Natural killer cell (primary cell): ENCODE measurements at regions not wholly inside any gene's neighbourhood (a gene's known extent, or its start where the extent isn't known, plus 50 kb on each side); places are given as distances from the start of the nearest gene placed in this dataset.

Source experiments
- ATAC-seq, 3 donors: fragments of 150-1000 bp in 2 of 3; fragments of 200-7000 bp in 1 of 3; cut with Tn5 transposase; 1 replicate in 1 of 3; 2 replicates in 2 of 3; pipeline ENCODE4 v1.10.0; 2021; ENCODE audit warnings: mild to moderate bottlenecking in 2 of 3, moderate library complexity in 2 of 3
- DNase-seq, 2 donors: peaks; one replicate each; pipeline versions ENCODE4 v3.0.0 to v3.0.0-alpha.2; 2013 to 2021; ENCODE audit warnings: mixed read lengths in 1 of 2
- H3K27ac ChIP-seq: one replicate; pipeline ENCODE4 v1.5.1; 2013; ENCODE audit warnings: mild to moderate bottlenecking, low read length
- H3K27me3 ChIP-seq: one replicate; pipeline ENCODE4 v1.6.1; 2013; ENCODE audit warnings: low read length; ENCODE audit not compliant: control insufficient read depth, insufficient read depth
- H3K36me3 ChIP-seq: one replicate; pipeline ENCODE4 v1.6.1; 2013; ENCODE audit warnings: low read length; ENCODE audit not compliant: control insufficient read depth, insufficient read depth
- H3K4me1 ChIP-seq: one replicate; pipeline ENCODE4 v1.6.1; 2013; ENCODE audit warnings: low read length; ENCODE audit not compliant: control insufficient read depth, insufficient read depth
- H3K4me3 ChIP-seq: one replicate; pipeline ENCODE4 v1.5.1; 2013; ENCODE audit warnings: low read length
- H3K9me3 ChIP-seq: one replicate; pipeline ENCODE4 v1.6.1; 2013; ENCODE audit warnings: low read length; ENCODE audit not compliant: control insufficient read depth, insufficient read depth
- H3K27ac Mint-ChIP-seq, 2 donors: one replicate each; pipeline ENCODE4 v1.8.0; 2022; ENCODE audit warnings: mild to moderate bottlenecking in 2 of 2, mixed read lengths in 2 of 2, moderate library complexity in 1 of 2
- H3K27me3 Mint-ChIP-seq, 2 donors: one replicate each; pipeline ENCODE4 v1.8.0; 2022; ENCODE audit warnings: low read depth in 2 of 2, mixed read lengths in 2 of 2
- H3K36me3 Mint-ChIP-seq: one replicate; pipeline ENCODE4 v1.8.0; 2022; ENCODE audit warnings: mixed read lengths
- H3K4me1 Mint-ChIP-seq, 2 donors: one replicate each; pipeline ENCODE4 v1.8.0; 2022; ENCODE audit warnings: mixed read lengths in 2 of 2
- H3K4me3 Mint-ChIP-seq: one replicate; pipeline ENCODE4 v1.8.0; 2022; ENCODE audit warnings: mild to moderate bottlenecking, moderate library complexity, mixed read lengths
- H3K9me3 Mint-ChIP-seq, 2 donors: one replicate each; pipeline ENCODE4 v1.8.0; 2022; ENCODE audit warnings: mixed read lengths in 2 of 2
- WGBS: methylation state at CpG from one replicate; pipeline ENCODE4 v1.1.7; 2013; ENCODE audit warnings: missing lambda C conversion rate; ENCODE audit not compliant: insufficient coverage; 5-methylcytosine and 5-hydroxymethylcytosine counted together
- intact Hi-C: fragments of 100-400 bp; cut with micrococcal nuclease; formaldehyde crosslinking; loops from one replicate; pipeline ENCODE4 v1.14.2; 2022
- TF ChIP-seq, protein P1 (sequence below): fragments of 200-600 bp; IDR thresholded peaks from one replicate; pipeline ENCODE4 v1.8.0; 2022; ENCODE audit warnings: antibody characterized with exemption

DNA sequence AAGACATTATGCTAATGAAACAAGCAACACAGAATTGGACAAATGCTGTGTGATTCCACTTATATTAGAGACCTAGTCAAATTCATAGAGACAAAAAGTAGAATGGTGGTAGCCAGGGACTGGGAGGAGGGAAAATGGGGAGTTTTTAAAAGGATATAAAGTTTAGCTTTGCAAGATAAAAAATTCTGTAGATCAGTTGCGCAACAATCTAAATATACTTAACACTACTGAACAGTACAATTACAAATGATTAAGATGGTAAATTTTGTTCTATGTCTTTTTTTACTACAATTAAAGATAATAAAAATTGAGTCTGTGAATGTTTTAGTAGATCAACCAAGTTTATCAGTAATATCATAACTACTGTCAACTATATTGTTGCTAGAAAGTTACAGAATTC, 340.1 kb upstream of the PDZRN3 start:
- TF ChIP-seq, protein P1, sequence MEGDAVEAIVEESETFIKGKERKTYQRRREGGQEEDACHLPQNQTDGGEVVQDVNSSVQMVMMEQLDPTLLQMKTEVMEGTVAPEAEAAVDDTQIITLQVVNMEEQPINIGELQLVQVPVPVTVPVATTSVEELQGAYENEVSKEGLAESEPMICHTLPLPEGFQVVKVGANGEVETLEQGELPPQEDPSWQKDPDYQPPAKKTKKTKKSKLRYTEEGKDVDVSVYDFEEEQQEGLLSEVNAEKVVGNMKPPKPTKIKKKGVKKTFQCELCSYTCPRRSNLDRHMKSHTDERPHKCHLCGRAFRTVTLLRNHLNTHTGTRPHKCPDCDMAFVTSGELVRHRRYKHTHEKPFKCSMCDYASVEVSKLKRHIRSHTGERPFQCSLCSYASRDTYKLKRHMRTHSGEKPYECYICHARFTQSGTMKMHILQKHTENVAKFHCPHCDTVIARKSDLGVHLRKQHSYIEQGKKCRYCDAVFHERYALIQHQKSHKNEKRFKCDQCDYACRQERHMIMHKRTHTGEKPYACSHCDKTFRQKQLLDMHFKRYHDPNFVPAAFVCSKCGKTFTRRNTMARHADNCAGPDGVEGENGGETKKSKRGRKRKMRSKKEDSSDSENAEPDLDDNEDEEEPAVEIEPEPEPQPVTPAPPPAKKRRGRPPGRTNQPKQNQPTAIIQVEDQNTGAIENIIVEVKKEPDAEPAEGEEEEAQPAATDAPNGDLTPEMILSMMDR, result no peak
- H3K36me3 Mint-ChIP-seq, result no peaks in the 10 kb centered on the region
- no peaks in the 10 kb centered on the region for H3K36me3 ChIP-seq
- no peak overlapping the region for H3K27ac Mint-ChIP-seq
- H3K27me3 ChIP-seq, result no peaks in the 10 kb centered on the region
- WGBS, result no CpG with 5 or more reads among the region's 1 CpG
- H3K27me3 Mint-ChIP-seq, result no peaks in the 10 kb centered on the region
- no peaks in the 10 kb centered on the region for H3K4me1 Mint-ChIP-seq
- H3K4me3 ChIP-seq, result no peak overlapping the region
- no peak for ATAC-seq
- no peak overlapping the region for H3K4me3 Mint-ChIP-seq
- H3K9me3 Mint-ChIP-seq, result peaks cover 16% of the 10 kb centered on the region in 2 donors
- no peaks in the 10 kb centered on the region for H3K4me1 ChIP-seq
- DNase-seq, result no peak
- H3K27ac ChIP-seq, result no peak overlapping the region
- H3K9me3 ChIP-seq, result no peaks in the 10 kb centered on the region
- intact Hi-C loops, result no loop called here

DNA sequence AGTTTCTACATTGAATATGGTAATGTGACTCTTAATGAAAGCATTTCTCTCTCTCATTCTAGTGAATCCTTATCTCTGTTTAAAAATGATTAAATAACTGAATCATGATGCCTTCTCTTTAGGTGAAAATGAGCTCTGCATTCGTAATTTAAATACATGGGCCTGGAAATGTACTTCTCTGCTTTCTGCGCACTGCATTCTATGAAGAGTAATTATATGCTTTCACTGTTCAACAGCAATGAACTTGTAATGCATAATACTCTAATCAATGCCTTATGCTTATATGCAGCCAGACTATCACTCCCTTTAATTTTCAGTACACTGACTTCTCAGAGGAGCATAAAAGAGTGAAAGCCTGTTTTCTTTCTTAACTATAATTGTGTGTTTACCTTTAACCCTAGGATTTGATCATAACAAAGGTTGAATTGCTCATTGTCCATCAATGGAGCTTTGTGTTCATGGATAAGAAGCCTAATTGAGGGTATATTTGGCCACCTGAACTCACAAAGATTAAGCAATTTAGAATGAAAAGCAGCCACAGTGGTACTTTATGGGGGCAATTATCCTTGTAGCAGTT, 330.8 kb upstream of the PDZRN3 start:
- H3K4me1 Mint-ChIP-seq, result no peaks in the 10 kb centered on the region
- ATAC-seq (no peak), DNase-seq (no peak)
- H3K27ac Mint-ChIP-seq, result no peak overlapping the region
- Histone ChIP-seq H3K27me3 (no peaks in the 10 kb centered on the region), H3K36me3 (no peaks in the 10 kb centered on the region), H3K9me3 (peaks cover 3% of the 10 kb centered on the region), H3K4me1 (no peaks in the 10 kb centered on the region), H3K27ac (no peak overlapping the region), H3K4me3 (no peak overlapping the region)
- H3K9me3 Mint-ChIP-seq, result peaks cover 7 to 16% of the 10 kb centered on the region in 2 donors
- TF ChIP-seq, protein P1, result no peak
- no peaks in the 10 kb centered on the region for H3K27me3 Mint-ChIP-seq
- no peak overlapping the region for H3K4me3 Mint-ChIP-seq
- WGBS, result 86% methylated on average over 2 of the region's 2 CpGs
- intact Hi-C loops, result no loop called here
- no peaks in the 10 kb centered on the region for H3K36me3 Mint-ChIP-seq

DNA sequence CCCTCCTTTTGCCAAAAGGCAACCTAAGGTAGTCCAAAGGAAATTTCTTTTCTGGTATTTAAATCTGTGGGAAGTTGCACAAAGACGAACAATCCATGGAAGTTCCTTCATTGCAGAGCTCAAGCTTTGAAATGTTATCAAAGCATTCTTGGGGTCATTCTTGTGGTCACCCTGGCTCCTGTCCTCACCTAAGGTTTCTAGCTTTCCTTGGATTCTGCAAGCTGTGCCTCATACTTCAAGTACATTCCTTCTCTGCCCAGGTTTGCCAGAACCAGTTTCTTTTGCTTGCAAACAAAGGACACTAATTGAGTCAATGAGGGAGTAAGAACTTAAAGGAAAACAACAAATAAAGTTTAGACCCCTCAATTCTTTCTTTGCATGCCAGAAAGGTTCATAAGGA, 329.8 kb upstream of the PDZRN3 start:
- Histone ChIP-seq H3K27me3 (no peaks in the 10 kb centered on the region), H3K9me3 (peaks cover 3% of the 10 kb centered on the region), H3K36me3 (no peaks in the 10 kb centered on the region), H3K4me3 (no peak overlapping the region), H3K4me1 (no peaks in the 10 kb centered on the region), H3K27ac (no peak overlapping the region)
- ATAC-seq, result no peak
- Mint-ChIP-seq H3K36me3 (no peaks in the 10 kb centered on the region), H3K27me3 (no peaks in the 10 kb centered on the region), H3K4me3 (no peak overlapping the region), H3K27ac (no peak overlapping the region), H3K9me3 (peaks cover 11 to 21% of the 10 kb centered on the region in 2 donors), H3K4me1 (no peaks in the 10 kb centered on the region)
- no peak for DNase-seq
- intact Hi-C loops, result no loop called here
- TF ChIP-seq, protein P1, result no peak
- WGBS, result 61% methylated on average over 1 of the region's 1 CpG

DNA sequence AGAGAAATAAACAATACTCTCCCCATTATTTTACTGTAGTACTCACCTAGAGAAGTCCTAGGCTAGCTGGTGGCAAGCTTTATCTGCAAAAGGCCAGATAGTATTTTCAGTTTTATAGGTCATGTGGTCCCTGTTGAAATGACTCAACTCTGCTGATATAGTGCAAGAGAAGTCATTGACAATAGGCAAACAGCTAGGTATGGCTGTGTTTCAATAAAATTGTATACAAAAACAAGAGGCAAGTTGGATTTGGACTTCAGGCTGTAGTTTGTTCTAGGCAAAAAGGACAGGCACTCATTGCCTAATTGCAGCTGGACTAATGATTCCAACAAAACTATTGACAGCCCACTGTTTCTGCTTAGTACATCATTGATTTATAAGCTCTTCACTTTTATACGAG, 328.0 kb upstream of the PDZRN3 start:
- Mint-ChIP-seq H3K27me3 (no peaks in the 10 kb centered on the region), H3K4me3 (no peak overlapping the region)
- no peak for ATAC-seq

More for the DNA sequence above, 328.0 kb upstream of the PDZRN3 start:
- no peak for DNase-seq
- no CpG with 5 or more reads among the region's 1 CpG for WGBS
- Mint-ChIP-seq H3K27ac (no peak overlapping the region), H3K9me3 (peaks cover 9 to 16% of the 10 kb centered on the region in 2 donors), H3K4me1 (no peaks in the 10 kb centered on the region), H3K36me3 (no peaks in the 10 kb centered on the region)
- H3K27ac ChIP-seq, result no peak overlapping the region
- H3K4me1 ChIP-seq, result no peaks in the 10 kb centered on the region
- no peaks in the 10 kb centered on the region for H3K36me3 ChIP-seq
- H3K4me3 ChIP-seq, result no peak overlapping the region
- no peaks in the 10 kb centered on the region for H3K27me3 ChIP-seq
- intact Hi-C loops, result no loop called here
- H3K9me3 ChIP-seq, result peaks cover 3% of the 10 kb centered on the region
- TF ChIP-seq, protein P1, result no peak
